GM19238 (cell line): ENCODE measurements at regions not wholly inside any gene's neighbourhood (a gene's known extent, or its start where the extent isn't known, plus 50 kb on each side); places are given as distances from the start of the nearest gene placed in this dataset.
A peak's percentile ranks its signal among the peaks of the same experiment; 100 is the strongest.
"Not testable (repeated sequence)": the region's sequence is repeated elsewhere in the genome, so short reads cannot be mapped to it uniquely, and the experiment has no call there.

Experiments
- DNase-seq: peaks from one replicate; pipeline ENCODE4 v3.0.0; 2011; ENCODE audit warnings: low spot score; ENCODE audit not compliant: insufficient read length

GRCh38 chr5:116730706-116731105 lies 156.1 kb upstream of the SEMA6A start:
- DNase-seq = no peak

DNA sequence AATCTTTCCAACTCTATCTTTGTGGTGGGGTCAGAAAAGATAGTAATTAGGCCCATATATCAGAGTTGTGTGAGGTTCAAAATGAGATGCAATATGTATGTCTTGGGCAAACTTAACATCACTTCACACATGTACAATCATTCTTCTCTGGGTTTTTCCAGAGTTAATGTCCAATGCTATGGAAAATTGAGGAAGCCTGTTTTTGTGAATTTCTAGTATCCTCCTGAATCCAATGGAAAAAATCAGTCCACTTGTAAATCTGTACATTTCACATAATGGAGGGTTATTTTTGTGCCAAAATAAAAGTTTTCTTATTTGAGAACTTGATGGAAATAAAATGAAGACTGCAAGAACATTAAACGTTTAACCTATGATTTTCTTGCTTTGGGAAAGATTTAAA lies 155.6 kb upstream of the SEMA6A start:
- DNase-seq = no peak

DNA sequence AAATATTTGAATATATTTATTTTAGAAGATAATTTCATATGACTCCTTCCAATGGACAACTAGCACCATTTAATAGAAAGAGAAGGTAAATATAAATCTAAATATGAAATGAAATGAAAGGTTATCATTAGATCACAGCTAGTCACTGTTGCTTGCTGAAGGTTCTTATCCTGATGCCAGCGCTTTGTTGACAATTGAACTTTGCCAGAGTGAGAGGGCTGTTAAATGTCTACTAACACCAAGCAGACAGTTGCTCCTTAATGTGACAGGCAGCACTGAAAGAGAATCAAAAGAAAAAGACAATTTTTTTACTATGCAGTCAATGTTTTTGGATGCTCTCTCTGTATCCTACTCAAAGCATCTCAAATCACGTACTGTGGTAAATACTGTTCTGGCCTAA lies 152.6 kb upstream of the SEMA6A start:
- DNase-seq = no peak

DNA sequence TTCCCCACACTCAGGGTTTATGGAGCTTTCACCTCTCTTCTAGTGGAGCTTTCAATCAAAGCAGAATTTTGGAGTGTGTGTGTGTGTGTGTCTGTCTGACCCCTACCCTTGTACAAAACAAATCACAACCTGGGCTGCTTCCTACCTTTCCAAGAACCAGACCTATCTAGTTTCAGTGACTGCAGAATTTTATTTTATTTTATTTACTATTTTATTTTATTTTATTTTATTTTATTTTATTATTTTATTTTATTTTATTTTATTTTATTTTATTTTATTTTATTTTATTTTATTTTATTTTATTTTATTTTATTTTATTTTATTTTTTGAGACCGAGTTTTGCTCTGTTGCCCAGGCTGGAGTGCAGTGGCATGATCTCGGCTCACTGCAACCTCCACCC lies 151.6 kb upstream of the SEMA6A start:
- not testable (repeated sequence) for DNase-seq

GRCh38 chr5:116724971-116725370 lies 150.3 kb upstream of the SEMA6A start:
- DNase-seq = no peak

DNA sequence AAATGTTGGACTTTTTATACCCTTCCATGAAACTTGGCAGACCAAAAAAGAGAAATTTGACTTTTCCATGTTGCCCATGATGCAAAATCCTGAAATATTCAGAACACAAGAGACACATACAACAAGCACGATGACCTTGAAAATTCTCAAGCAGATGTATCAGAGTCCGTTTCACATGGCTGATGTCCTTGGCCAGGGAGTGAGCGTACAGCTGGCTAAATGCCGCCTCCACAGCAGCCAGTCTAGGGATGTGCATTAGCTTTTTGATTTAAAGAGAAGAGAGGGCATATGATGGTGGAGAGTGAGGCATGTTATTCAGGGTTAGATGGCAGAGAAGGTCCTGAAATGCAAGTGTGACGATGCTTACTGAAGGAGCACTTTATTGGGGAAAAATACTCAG lies 148.0 kb upstream of the SEMA6A start:
- no peak for DNase-seq

DNA sequence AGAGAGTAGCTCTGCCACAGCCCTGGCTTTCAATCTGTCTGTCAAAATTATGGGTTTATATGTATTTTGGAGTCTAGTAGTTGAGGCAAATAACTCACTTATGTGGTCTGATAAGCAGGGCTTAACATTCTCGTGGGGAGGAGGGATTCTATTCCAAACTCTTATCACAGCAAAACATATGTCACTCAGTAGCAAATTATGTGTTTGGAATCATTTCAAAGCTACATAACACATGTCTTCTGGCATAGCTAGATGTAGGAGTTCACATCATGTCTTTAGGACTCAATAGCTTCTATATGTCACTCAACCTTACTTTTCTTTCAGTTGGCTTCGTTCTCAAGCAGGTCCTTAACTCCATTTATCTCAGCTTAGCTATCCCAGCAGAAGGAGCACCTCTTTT lies 144.5 kb upstream of the SEMA6A start:
- no peak for DNase-seq

GRCh38 chr5:116718317-116718716 lies 143.7 kb upstream of the SEMA6A start:
- DNase-seq = no peak

GRCh38 chr5:116709082-116709481 lies 134.5 kb upstream of the SEMA6A start:
- no peak for DNase-seq

DNA sequence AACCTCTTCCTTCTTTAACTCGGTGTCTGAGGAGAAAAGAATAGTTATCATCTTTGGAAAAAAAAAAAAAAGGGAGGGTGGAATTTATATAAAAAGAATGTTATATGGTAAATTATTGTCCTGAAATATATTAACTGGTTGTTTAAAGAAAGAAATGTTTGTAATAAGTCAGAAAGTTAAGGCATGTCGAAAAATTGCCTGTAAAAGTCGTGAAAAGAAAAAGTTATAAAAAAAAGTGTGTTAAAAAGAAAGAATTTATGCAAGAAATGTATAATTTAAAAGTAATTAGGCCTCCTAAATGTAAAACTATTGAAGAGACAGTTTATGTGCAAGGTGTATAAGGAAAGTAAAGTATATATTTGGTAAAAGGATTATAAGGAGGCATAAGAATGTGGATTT lies 130.5 kb upstream of the SEMA6A start:
- not testable (repeated sequence) for DNase-seq

DNA sequence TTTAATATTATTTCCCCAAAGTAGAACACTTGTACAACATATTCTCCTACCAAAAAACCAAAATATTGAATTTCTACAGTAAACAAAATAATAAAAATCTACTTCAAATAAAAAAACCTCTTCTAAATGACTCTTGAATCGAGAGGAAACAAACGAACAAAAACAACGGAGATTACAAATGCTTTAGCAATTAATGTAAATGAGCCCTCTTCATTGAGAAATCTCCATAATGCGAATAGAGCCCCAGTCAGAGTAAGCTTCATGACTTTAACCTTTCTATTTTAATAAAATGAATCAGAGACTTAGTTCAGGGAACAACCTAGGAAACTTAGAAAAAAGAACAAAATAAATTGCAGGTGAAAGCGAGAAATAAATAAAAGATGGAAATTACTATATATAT lies 129.3 kb upstream of the SEMA6A start:
- no peak for DNase-seq

DNA sequence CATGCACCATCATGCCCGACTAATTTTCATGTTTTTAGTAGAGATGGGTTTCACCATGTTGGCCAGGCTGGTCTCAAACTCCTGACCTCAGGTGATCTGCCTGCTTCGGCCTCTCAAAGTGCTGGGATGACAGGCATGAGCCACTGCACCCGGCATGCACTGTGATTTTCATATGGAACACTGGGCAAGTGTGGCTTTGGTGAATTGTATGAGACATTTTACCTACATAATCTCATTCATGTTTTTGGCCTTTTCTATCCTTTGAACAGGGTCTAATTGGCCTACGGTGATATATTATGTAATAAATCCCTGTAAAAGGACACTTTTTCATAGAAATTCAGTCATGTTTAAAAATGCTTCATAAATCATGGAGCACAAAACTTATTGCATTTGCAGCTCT lies 128.7 kb upstream of the SEMA6A start:
- DNase-seq = no peak

DNA sequence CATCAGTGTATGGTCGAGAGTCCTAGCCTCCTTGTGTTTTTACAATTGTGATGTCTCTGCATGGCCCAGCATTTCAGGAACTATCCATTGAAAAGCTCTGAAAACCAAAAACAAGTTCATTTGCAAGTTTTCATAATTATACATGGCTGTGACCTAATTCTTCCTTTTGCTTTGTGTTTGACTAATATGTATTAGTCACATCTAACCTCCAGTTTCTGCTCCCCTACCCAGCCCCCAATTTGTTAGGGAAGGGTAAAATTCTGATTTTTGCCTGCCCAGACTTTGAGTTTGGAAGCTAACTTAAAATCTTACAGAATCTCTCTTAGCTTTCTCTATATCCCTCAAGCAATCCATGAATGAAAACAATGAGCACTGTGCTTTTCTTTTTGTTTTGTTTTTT lies 128.2 kb upstream of the SEMA6A start:
- DNase-seq = no peak

- DNase-seq = no peak
Observed at GRCh38 chr5:116699332-116699731, 124.7 kb upstream of the SEMA6A start.

DNA sequence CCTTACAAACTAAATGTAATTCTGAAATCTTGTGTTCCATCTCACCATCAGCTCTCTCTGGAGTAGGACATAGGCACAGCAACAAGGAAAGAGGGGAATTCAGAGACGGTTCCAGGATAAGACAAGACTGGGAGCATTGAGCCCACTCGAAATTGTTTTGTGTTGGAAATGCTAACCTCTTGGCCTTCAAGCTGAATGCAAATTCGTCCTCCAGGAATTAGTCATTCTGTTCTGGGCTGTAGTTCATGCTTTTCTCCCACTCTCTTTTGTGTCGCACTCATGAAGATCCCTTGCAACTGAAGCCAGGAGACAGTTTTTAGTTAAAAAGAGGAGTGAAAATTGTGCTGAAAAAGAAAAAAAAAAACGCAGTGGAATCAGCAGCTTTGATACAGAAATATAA lies 121.7 kb upstream of the SEMA6A start:
- no peak for DNase-seq

DNA sequence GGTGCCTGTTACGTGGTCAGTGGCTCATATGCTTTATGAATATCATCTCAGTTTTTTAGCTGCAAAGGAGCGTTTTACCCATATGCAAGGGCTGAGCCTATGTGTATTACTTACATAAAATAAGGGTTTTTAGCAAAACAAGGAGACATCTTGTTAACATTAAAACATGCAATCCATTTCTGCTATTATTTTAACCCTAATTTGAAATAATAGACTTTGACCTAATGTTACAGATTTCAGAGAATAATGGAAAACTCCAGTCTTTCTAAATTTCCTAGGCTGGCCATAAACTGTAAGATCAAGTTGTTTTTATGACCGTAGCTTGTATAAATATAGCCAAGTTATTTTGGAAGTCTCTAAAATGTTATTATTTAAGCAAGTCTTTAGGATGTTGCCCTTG lies 121.1 kb upstream of the SEMA6A start:
- no peak for DNase-seq

DNA sequence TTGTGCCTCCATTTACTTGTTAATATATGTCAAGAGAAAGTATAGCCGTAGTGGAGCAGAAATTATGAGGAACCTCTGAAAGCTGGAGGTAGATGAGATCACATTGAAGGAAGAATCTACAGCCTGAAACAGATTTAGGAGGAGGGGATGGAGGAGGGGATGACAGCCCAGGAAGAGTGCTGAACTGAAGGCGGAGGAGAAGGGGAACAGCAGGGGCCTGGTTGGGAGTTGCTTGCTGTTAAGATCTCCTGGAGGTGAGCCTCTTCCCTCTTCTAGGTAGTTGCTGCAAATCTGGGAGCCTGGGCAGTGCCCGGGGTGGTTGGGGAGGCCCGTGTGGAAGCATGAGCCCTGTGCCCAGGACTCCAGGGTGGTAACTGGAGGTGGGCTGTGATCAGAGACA lies 111.8 kb upstream of the SEMA6A start:
- no peak for DNase-seq

DNA sequence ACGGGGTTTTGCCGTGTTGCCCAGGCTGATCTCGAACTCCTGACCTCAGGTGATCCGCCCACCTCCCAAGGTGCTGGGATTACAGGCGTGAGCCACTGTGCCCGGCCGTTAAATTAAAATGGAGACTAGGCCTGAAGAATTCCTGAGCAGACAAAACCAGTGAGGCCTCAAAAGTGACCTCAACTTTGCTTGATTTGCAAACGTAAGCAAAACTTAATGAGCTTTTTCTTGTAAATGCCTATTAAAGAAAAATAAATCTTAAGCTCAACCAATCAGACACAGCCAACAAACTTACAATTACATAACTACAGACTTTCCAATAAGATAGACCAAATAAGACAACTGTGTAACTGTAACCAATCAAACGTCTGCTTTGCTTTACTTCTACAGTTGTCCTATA lies 111.3 kb upstream of the SEMA6A start:
- DNase-seq = no peak

- no peak for DNase-seq
Observed at GRCh38 chr5:116685069-116685468, 110.4 kb upstream of the SEMA6A start.

DNA sequence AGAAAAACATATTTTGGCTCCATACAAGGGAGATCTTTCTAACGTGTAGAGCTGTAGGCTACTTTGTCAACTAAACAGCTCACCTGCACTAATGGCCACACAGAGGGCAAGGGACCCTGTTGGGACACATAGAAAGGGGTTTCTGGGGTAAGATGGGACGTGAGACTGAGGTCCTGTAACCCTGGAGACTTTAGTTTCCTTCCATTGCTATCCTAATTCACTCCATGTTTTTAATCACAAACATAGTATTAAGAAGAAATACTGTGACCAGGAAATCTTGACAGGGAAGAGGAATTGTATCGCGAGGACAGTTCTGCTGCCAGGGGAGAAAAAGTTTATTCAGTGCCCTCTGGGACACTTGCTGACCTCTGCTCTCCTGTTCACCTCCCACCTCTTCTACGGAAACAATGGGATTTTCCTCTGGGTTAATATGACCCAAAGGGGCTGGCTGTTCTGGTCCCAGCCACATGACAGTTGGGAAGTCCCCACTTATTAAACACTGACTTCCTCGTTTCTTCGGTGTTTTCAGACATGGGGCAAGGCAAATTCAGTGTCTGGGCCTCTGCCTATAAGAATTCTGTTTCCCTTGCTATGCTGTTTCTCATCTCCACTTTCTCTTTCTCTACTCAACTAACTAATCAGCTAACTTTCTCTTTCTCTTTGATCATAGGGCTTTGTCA lies 106.9 kb upstream of the SEMA6A start:
- peak; percentile 41 for DNase-seq

GRCh38 chr5:116675626-116675910 lies 100.9 kb upstream of the SEMA6A start:
- DNase-seq = no peak

DNA sequence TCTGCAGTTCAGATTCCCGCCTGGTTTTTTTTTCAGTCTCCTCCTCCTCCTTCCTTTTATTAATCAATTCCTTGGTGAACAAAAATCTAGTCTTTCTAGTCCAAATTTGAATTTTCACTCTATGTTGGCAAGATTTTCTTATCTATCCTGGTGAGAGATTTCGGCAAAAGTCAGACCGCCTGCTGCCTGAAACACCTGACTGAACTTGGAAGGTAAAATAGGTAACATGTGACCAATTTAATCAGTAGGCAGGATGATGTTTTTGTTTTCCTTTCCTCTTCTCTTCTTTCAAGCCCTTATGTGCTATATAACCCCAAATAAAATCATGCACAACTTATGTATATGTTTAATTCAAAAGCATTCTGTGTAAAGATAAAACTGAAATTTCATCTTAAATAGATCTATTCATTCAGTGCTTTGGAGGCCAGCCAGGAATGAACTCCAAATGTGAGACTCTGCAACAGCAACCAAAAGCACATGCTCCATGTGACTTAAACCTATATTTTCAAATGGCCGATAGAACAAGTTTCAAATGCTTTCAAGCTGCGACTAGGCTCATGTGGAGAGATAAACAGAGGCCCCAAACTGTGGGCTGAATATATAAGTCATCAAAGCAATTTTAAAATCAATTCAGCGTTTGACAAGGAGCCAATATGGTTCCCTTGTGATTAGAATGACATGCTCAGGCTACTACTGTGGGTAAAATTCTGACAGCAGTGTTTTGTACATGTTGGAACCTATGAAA lies 100.4 kb upstream of the SEMA6A start:
- DNase-seq = no peak

GRCh38 chr5:116673453-116673852 lies 98.8 kb upstream of the SEMA6A start:
- no peak for DNase-seq

DNA sequence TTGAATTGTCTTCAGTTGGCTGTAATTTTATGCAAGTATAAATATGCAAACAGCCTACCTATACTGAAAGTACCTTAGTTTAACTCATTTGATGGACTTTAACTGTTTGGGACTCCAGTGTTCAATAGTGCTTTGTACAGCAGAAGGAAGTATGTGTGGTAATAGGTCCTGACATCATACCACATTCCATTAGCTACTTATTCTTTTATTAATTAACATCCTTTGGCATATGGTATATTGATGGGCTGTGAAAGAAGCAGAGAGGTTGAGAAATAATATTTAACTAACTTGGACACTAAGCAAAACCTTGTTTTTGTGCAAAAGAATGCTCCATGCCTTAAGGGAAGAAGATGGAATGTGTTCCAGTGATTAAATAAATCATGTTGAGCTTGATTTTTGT lies 97.6 kb upstream of the SEMA6A start:
- no peak for DNase-seq
